GM19438 (cell line): ENCODE measurements at regions not wholly inside any gene's neighbourhood (a gene's known extent, or its start where the extent isn't known, plus 50 kb on each side); places are given as distances from the start of the nearest gene placed in this dataset.
"Not testable (repeated sequence)": the region's sequence is repeated elsewhere in the genome, so short reads cannot be mapped to it uniquely, and the experiment has no call there.

Source experiments
- ATAC-seq: cut with Tn5 transposase; IDR thresholded peaks from one replicate; pipeline ENCODE4 v1.9.1; 2021; ENCODE audit warnings: low read depth; ENCODE audit not compliant: unreplicated experiment

DNA sequence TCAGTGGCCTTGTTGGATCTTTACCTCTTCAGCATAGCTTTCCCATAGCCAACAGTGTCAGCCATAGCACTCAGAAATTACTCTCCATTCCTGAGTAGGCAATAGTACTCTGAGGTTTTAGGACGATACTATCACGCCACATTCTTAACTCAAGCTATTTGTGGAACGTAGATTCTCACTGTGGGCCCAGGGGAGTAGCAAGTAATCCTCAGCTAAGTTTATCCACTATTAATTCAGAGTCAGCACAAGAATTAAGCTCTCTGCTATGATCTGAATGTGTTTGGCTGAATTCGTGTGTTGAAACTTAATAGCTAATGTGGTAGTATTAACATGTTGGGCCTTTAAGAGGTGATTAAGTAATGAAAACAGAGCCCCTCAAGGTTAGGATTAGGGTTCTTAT, 858.8 kb upstream of the NUDT12 start:
- no peak for ATAC-seq

- no peak for ATAC-seq
These were observed 855.5 kb upstream of the NUDT12 start for GRCh38 chr5:104418056-104418455.

DNA sequence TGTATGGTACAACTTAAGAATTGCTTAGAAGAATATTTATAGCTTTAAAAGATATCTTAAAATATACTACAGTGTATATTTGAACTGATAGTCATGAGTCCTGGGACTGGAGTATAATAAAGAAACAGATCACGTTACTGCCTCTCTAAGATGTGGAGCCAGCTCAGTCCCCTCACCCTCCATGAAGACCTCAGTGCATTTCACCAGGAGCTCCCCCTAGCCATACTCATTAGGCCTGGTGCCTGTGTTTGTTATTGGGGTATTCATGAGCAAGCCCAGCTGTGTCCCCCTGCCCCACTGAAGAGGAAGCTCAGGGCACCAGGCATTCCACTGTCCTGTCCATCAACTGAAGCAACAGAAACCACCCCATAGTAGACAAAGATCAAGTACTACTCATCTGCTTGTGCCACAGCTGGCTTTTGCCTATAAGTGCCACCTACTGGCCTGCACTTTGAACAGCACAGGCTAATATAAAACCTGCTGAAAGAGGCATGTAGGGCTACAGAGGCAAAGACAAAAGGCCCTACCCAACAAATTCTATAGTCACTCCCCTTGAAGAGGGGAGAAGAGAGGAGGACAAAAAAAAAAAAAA, 850.2 kb upstream of the NUDT12 start:
- no peak for ATAC-seq

- no peak for ATAC-seq
These were observed 838.4 kb upstream of the NUDT12 start for GRCh38 chr5:104400941-104401340.

- no peak for ATAC-seq
These were observed 823.3 kb upstream of the NUDT12 start for GRCh38 chr5:104385906-104386305.

- ATAC-seq, result no peak
These were observed 812.8 kb upstream of the NUDT12 start for GRCh38 chr5:104375345-104375744.

- ATAC-seq, result no peak
These were observed 810.2 kb upstream of the NUDT12 start for GRCh38 chr5:104372796-104373195.

GRCh38 chr5:104372376-104372775, 809.8 kb upstream of the NUDT12 start:
- ATAC-seq, result no peak

DNA sequence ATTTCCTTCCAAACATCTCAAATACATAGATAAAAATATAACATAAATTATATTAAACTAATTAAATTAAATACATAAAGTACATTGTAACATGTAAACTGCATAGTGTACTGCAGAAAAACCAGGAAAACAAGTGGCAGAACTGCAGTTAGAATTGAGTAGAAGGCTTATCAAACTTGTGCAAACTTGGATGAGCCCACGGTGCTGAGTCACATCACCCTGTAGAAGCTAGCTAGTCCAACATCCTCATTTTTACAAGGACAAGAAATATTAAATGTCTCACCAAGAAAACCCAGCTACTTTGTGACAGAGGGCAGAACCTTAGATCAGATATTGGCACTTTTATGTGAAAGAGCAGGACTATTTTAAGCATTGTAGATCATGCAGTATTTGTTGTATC, 807.9 kb upstream of the NUDT12 start:
- ATAC-seq, result no peak

DNA sequence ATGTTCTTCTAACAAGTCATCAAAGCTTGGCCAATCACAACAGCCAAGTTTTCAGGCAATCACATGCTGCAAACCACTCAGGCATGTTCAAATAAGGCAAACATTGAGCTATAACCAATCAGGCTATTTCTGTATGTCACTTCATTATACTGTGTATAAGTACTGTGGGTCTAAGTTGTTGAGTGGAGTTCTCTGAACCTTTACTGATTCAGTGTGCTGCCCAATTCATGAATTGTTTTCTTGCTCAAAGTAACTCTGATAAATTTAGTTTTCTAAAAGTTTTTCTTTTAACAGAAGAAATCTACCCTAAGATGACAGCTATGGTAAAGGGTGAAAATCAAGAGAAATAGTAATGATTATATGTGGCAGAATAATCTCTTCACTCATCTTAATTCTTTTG, 805.4 kb upstream of the NUDT12 start:
- ATAC-seq, result no peak

DNA sequence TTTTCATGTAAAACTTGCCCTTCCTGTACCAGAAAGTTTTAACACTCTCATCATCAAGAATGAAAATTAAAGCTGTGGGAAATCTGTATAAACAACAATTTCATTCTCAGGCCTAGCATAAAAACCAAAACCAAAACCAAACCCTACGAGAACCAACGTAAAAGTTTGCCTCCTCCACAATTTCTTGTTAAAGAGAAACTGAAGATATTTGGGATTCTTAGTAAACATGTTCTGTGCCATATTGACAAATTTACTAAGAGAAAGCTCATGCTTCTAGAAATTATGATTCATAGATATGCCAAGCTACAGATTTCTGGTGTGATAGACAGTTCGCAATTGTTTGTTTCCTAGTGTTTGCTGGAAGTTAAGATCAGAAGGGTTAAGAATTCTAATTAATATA, 801.0 kb upstream of the NUDT12 start:
- ATAC-seq, result no peak

DNA sequence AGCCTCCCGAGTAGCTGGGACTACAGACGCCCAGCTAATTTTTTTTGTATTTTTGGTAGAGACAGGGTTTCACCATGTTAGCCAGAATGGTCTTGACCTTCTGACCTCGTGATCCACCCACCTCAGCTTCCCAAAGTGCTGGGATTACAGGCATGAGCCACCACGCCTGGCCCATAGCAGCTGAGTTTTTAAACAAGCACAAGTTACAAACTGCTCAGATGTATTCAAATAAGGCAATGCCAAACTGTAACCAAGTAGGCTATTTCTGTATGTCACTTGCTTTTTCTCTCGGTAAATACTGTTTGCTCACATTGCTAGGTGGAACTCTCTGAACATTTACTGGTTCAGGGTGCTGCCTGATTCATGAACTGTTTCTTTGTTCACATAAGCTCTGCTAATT, 799.3 kb upstream of the NUDT12 start:
- ATAC-seq, result no peak

- ATAC-seq, result no peak
These were observed 792.8 kb upstream of the NUDT12 start for GRCh38 chr5:104355350-104355749.

DNA sequence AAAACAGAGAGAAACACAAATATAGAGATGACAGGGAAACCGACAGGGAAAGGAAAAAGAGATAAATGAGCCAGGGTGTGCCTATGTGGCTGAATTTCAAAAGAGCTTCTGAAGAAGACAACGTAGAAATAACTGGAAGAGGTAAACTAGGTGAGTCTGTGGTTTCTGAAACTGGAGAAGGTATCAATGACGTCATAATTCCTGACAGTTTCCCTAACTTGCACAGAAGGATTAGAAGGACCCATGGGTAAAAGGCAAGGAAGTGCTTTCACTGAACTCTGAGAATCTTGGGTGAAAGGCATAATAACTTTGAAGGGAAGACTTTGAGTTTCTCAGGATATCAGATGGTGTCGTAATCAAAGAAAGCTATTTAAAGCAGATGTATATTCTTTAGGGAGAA, 790.8 kb upstream of the NUDT12 start:
- no peak for ATAC-seq

- ATAC-seq, result no peak
These were observed 790.4 kb upstream of the NUDT12 start for GRCh38 chr5:104352954-104353353.

- ATAC-seq, result no peak
These were observed 784.6 kb upstream of the NUDT12 start for GRCh38 chr5:104347119-104347708.

- no peak for ATAC-seq
These were observed 782.8 kb upstream of the NUDT12 start for GRCh38 chr5:104345222-104346016.

- no peak for ATAC-seq
These were observed 782.2 kb upstream of the NUDT12 start for GRCh38 chr5:104344809-104345208.

DNA sequence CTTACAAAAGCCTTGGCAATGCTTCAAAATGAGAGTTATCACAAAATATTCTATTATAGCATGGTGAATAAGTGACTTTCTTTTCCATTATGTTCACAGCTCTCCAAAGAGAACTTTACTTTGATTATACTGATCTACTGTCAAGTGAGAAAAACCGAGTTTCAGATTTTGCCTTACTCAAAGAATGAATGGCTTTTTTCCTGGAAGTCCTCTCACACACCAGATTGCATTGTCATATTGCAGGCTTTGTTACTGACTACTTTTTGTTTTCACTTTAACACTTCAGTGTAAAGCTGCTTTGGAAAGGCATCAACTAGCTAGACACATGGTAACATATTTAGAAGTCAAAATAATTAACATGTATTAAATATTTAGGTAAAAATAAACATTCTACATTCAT, 765.2 kb upstream of the NUDT12 start:
- no peak for ATAC-seq

- no peak for ATAC-seq
These were observed 764.4 kb upstream of the NUDT12 start for GRCh38 chr5:104326966-104327365.

DNA sequence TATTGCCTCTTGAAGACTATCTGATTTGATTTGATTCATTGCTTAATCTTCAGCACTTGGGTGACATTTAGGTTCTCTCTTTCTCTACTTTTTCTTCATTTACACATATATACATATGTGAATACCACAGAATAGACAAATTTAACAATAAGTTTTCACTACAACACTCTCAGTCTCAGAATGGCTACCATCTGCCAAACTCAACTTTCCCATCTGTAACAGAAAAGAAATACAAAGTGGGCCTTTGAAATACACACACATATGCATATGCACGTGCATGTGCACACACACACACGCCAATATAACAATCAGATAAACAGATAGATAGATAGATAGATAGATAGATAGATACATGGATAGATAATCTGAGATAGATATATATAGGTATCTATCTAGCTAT, 762.8 kb upstream of the NUDT12 start:
- ATAC-seq, result no peak

DNA sequence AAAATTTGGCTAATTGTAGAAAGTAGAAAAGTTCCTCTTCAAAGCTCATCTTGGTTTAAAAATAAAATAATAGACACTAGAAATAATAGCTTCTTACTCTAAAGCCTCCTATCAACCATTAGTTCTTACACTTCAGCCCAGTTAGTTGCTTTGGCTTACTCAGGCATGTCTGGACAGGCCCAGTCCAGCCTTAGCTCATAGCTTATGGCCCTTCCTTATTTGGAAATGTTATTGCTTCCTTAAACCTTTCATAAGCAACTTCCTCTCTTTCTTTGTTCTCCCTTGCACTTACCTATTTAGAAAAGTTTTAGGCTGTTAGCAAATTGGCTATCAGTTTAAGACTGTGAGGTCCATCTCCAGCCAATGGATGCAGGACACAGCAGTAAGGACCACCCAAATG, 754.1 kb upstream of the NUDT12 start:
- ATAC-seq, result not testable (repeated sequence)
